ENCODE measurements at regions not wholly inside any gene's neighbourhood (a gene's known extent, or its start where the extent isn't known, plus 50 kb on each side); places are given as distances from the start of the nearest gene placed in this dataset.
"Not testable (repeated sequence)": the region's sequence is repeated elsewhere in the genome, so short reads cannot be mapped to it uniquely, and the experiment has no call there.

- ChIA-PET POLR2A (no interaction called here), CTCF (no interaction called here)
- Histone ChIP-seq H3K4me1 (ENCODE audit: control insufficient read depth, extremely low read depth, insufficient read depth, low read length) (no peaks in the 10 kb centered on the region), H3K27me3 (ENCODE audit: control insufficient read depth in 2 of 2, insufficient read depth in 2 of 2, low read length in 2 of 2) (no peaks in the 10 kb centered on the region), H2AFZ (ENCODE audit: low read depth, low read length) (no peak overlapping the region), H3K36me3 (ENCODE audit: control insufficient read depth in 2 of 2, extremely low read depth in 1 of 2, insufficient read depth in 2 of 2, low read length in 2 of 2) (no peaks in the 10 kb centered on the region), H3K9me3 (replicated peaks; ENCODE audit: control insufficient read depth, insufficient read depth, low read length) (no peaks in the 10 kb centered on the region), H3K4me2 (ENCODE audit: insufficient read depth, low read length) (no peak overlapping the region), H3K4me3 (replicated peaks in 1 of 3; ENCODE audit: insufficient read depth in 1 of 3, low read depth in 1 of 3, low read length in 3 of 3) (no peak overlapping the region), H3K79me2 (ENCODE audit: control insufficient read depth, insufficient read depth, low read length) (no peaks in the 10 kb centered on the region), H3K27ac (ENCODE audit: insufficient read depth, low read depth, low read length) (no peak overlapping the region), H4K20me1 (replicated peaks; ENCODE audit: control insufficient read depth, extremely low read depth, insufficient read depth, low read length) (no peaks in the 10 kb centered on the region), H3K9ac (replicated peaks; ENCODE audit: extremely low read depth, insufficient read depth, low read length) (no peak overlapping the region), H3K9me1 (replicated peaks; ENCODE audit: control insufficient read depth, extremely low read depth, insufficient read depth, low read length) (no peaks in the 10 kb centered on the region)
- FAIRE-seq (no peak), DNase-seq (ENCODE audit: low read depth, low spot score) (no peak)
- intact Hi-C loops (cut with micrococcal nuclease) (no loop called here), dilution Hi-C loops (cut with MboI; ENCODE audit: extremely low pct_ligation_motif_present, low sequenced_read_pairs) (no loop called here)
- TF ChIP-seq CTCF (IDR thresholded peaks at IDR 0.05; ENCODE audit: extremely low read depth in 1 of 2, insufficient read depth in 1 of 2, low read depth in 1 of 2, low read length in 2 of 2) (no peak), JUN (IDR thresholded peaks at IDR 0.05; ENCODE audit: borderline replicate concordance, insufficient read depth, insufficient read length, low read depth) (no peak), GATA2 (IDR thresholded peaks at IDR 0.05; ENCODE audit: insufficient read depth, insufficient read length, low read depth, low read length) (no peak), POLR2A (IDR thresholded peaks at IDR 0.05; ENCODE audit: low read depth, low read length) (no peak), MYC (IDR thresholded peaks at IDR 0.05; ENCODE audit: low read depth, low read length) (no peak), POLR2AphosphoS5 (IDR thresholded peaks at IDR 0.05; ENCODE audit: insufficient read depth, low read depth, low read length) (no peak), EZH2 (IDR thresholded peaks at IDR 0.05; ENCODE audit: borderline replicate concordance, low read depth, low read length, severe bottlenecking) (no peak), FOS (IDR thresholded peaks at IDR 0.05; ENCODE audit: borderline replicate concordance, insufficient read depth, low read length) (no peak), MAX (IDR thresholded peaks at IDR 0.05; ENCODE audit: insufficient read depth, insufficient read length) (no peak)
- BruUV-seq (replicated peaks), result no TSS peak
Observed at GRCh38 chr2:10197697-10198076, 75.1 kb downstream of the RRM2 start.

- H4K20me1 ChIP-seq (replicated peaks; ENCODE audit: control insufficient read depth, extremely low read depth, insufficient read depth, low read length); H3K4me1 ChIP-seq (ENCODE audit: control insufficient read depth, extremely low read depth, insufficient read depth, low read length); H3K9me3 ChIP-seq (replicated peaks; ENCODE audit: control insufficient read depth, insufficient read depth, low read length); FAIRE-seq; H3K4me3 ChIP-seq (replicated peaks in 1 of 3; ENCODE audit: insufficient read depth in 1 of 3, low read depth in 1 of 3, low read length in 3 of 3); H3K4me2 ChIP-seq (ENCODE audit: insufficient read depth, low read length); DNase-seq (ENCODE audit: low read depth, low spot score); H3K36me3 ChIP-seq (ENCODE audit: control insufficient read depth in 2 of 2, extremely low read depth in 1 of 2, insufficient read depth in 2 of 2, low read length in 2 of 2); BruUV-seq (replicated peaks); H3K27ac ChIP-seq (ENCODE audit: insufficient read depth, low read depth, low read length); H2AFZ ChIP-seq (ENCODE audit: low read depth, low read length); dilution Hi-C loops (cut with MboI; ENCODE audit: extremely low pct_ligation_motif_present, low sequenced_read_pairs); H3K27me3 ChIP-seq (ENCODE audit: control insufficient read depth in 2 of 2, insufficient read depth in 2 of 2, low read length in 2 of 2); H3K9me1 ChIP-seq (replicated peaks; ENCODE audit: control insufficient read depth, extremely low read depth, insufficient read depth, low read length); H3K79me2 ChIP-seq (ENCODE audit: control insufficient read depth, insufficient read depth, low read length); H3K9ac ChIP-seq (replicated peaks; ENCODE audit: extremely low read depth, insufficient read depth, low read length); intact Hi-C loops (cut with micrococcal nuclease): not testable (repeated sequence)
- CTCF ChIA-PET, result interaction anchor here (0.6 to 1.4 kb wide), 2 partner anchors 10 to 215 kb away, joined by 3 to 4 read pairs; no protein-coding TSS in a partner anchor
- POLR2A ChIA-PET, result interaction anchor here (0.6 kb wide), 1 partner anchor 35 kb away, joined by 3 read pairs; no protein-coding TSS in a partner anchor
Observed at GRCh38 chr2:10198482-10198881, 75.9 kb downstream of the RRM2 start.

Measured in endothelial cell of umbilical vein (primary cell).